Stimulated activated CD8-positive, alpha-beta memory T cell treated with anti-CD3 and anti-CD28 coated beads, Interleukin-15, amount 100 ng/mL, for 24 hours (primary cell): ENCODE measurements at regions not wholly inside any gene's neighbourhood (a gene's known extent, or its start where the extent isn't known, plus 50 kb on each side); places are given as distances from the start of the nearest gene placed in this dataset.
"Not testable (repeated sequence)": the region's sequence is repeated elsewhere in the genome, so short reads cannot be mapped to it uniquely, and the experiment has no call there.

Experiments used
- DNase-seq: peaks from one replicate; pipeline ENCODE4 v3.0.0-alpha.2; 2020; ENCODE audit warnings: low read depth

GRCh38 chr12:25328072-25328712 lies 77.5 kb upstream of the KRAS start:
- no peak for DNase-seq

- DNase-seq, result no peak
Observed at GRCh38 chr12:25327321-25327720, 76.6 kb upstream of the KRAS start.

- no peak for DNase-seq
Observed at GRCh38 chr12:25326326-25326725, 75.6 kb upstream of the KRAS start.

GRCh38 chr12:25324861-25325260 lies 74.1 kb upstream of the KRAS start:
- DNase-seq, result no peak

- DNase-seq, result no peak
Observed at GRCh38 chr12:25323581-25323982, 72.9 kb upstream of the KRAS start.

GRCh38 chr12:25322918-25323531 lies 72.3 kb upstream of the KRAS start:
- DNase-seq, result no peak

- DNase-seq, result no peak
Observed at GRCh38 chr12:25322351-25322750, 71.6 kb upstream of the KRAS start.

- DNase-seq, result no peak
Observed at GRCh38 chr12:25321772-25322171, 71.0 kb upstream of the KRAS start.

GRCh38 chr12:25320123-25321006 lies 69.6 kb upstream of the KRAS start:
- DNase-seq, result no peak

- DNase-seq, result no peak
Observed at GRCh38 chr12:25319233-25319984, 68.7 kb upstream of the KRAS start.

GRCh38 chr12:25317553-25317952 lies 66.8 kb upstream of the KRAS start:
- no peak for DNase-seq

GRCh38 chr12:25315388-25315787 lies 64.7 kb upstream of the KRAS start:
- DNase-seq, result no peak

GRCh38 chr12:25313266-25313990 lies 62.7 kb upstream of the KRAS start:
- DNase-seq, result not testable (repeated sequence)

- no peak for DNase-seq
Observed at GRCh38 chr12:25311506-25311905, 60.8 kb upstream of the KRAS start.

- DNase-seq, result not testable (repeated sequence)
Observed at GRCh38 chr12:25310071-25310470, 59.3 kb upstream of the KRAS start.

GRCh38 chr12:25308756-25309155 lies 58.0 kb upstream of the KRAS start:
- no peak for DNase-seq

- no peak for DNase-seq
Observed at GRCh38 chr12:25307818-25308217, 57.1 kb upstream of the KRAS start.

GRCh38 chr12:25301798-25302197 lies 51.1 kb upstream of the KRAS start:
- no peak for DNase-seq
